ENCODE measurements at regions not wholly inside any gene's neighbourhood (a gene's known extent, or its start where the extent isn't known, plus 50 kb on each side); places are given as distances from the start of the nearest gene placed in this dataset.

GRCh38 chr6:92752114-92752513 is 667.2 kb downstream of the EPHA7 start:
- no peak for TF ChIP-seq CTCF (conservative IDR thresholded peaks at IDR 0.05; ENCODE audit: low read depth, low read length)
- no peak for TF ChIP-seq EZH2 (IDR thresholded peaks at IDR 0.05; ENCODE audit: borderline replicate concordance, low read depth, low read length, poor library complexity, severe bottlenecking)

All from A673 (cell line).